GM06990 (cell line): ENCODE measurements at regions not wholly inside any gene's neighbourhood (a gene's known extent, or its start where the extent isn't known, plus 50 kb on each side); places are given as distances from the start of the nearest gene placed in this dataset.

Source experiments
- DNase-seq: peaks from one replicate; pipeline ENCODE4 v3.0.0-alpha.2; 2011; ENCODE audit not compliant: insufficient read length; ENCODE audit errors: extremely low read depth
- H3K27me3 ChIP-seq: replicated peaks from 2 replicates; pipeline ENCODE4 v1.6.0; 2011; ENCODE audit warnings: low read length; ENCODE audit not compliant: control insufficient read depth, insufficient read depth
- H3K36me3 ChIP-seq: 2 replicates; pipeline ENCODE4 v1.5.1; 2011; ENCODE audit warnings: low read length; ENCODE audit not compliant: control insufficient read depth, insufficient read depth
- H3K4me3 ChIP-seq: replicated peaks from 2 replicates; pipeline ENCODE4 v1.5.1; 2011; ENCODE audit warnings: low read depth, mild to moderate bottlenecking, control low read depth, low read length
- CTCF ChIP-seq: IDR thresholded peaks from 2 replicates; pipeline ENCODE4 v1.5.1; 2011; ENCODE audit warnings: low read length, control low read depth, mild to moderate bottlenecking, inconsistent platforms; ENCODE audit not compliant: insufficient read depth, poor library complexity, severe bottlenecking

GRCh38 chr20:17793986-17794385 lies 94.2 kb downstream of the BANF2 start:
- DNase-seq: no peak
- no peaks in the 10 kb centered on the region for H3K36me3 ChIP-seq
- TF ChIP-seq CTCF: no peak
- H3K27me3 ChIP-seq: no peaks in the 10 kb centered on the region; the same call in 1 of the 2 replicates
- H3K4me3 ChIP-seq: no peak overlapping the region

- no peak for TF ChIP-seq CTCF
- no peak for DNase-seq
- no peaks in the 10 kb centered on the region; the same call in 1 of the 2 replicates for H3K27me3 ChIP-seq
- H3K4me3 ChIP-seq: no peak overlapping the region
- H3K36me3 ChIP-seq: no peaks in the 10 kb centered on the region
These were observed 90.5 kb downstream of the BANF2 start for GRCh38 chr20:17790296-17790695.

- Histone ChIP-seq H3K4me3 (no peak overlapping the region), H3K27me3 (no peaks in the 10 kb centered on the region; the same call in 1 of the 2 replicates), H3K36me3 (no peaks in the 10 kb centered on the region)
- TF ChIP-seq CTCF: no peak
- DNase-seq: no peak
These were observed 88.0 kb downstream of the BANF2 start for GRCh38 chr20:17787816-17788215.

- DNase-seq: no peak
- H3K4me3 ChIP-seq: no peak overlapping the region
- TF ChIP-seq CTCF: no peak
- no peaks in the 10 kb centered on the region for H3K36me3 ChIP-seq
- no peaks in the 10 kb centered on the region for H3K27me3 ChIP-seq
These were observed 86.5 kb downstream of the BANF2 start for GRCh38 chr20:17786221-17786718.
